ENCODE measurements at regions not wholly inside any gene's neighbourhood (a gene's known extent, or its start where the extent isn't known, plus 50 kb on each side); places are given as distances from the start of the nearest gene placed in this dataset.
"Not testable (repeated sequence)": the region's sequence is repeated elsewhere in the genome, so short reads cannot be mapped to it uniquely, and the experiment has no call there.

DNA sequence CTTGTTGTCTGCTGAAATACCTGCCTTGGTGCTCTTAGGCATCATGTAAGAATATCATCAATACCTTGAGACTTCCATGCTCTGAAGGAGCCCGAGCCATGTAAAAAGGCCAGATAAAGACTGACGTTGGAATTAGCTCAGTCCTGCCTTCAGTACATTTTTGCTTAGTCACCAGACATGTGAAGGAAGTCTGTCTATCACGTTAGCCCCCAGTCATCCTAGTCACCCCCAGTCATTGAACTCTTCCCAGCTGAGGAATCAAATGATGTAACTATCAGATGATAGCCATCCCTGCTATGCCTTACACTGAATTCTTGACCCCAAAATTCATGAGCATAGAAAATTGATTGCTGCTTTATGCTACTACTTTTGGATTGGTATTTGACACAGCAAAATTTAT is 351.2 kb upstream of the SGO1 start:
- no peak for DNase-seq

GRCh38 chr3:20529911-20530310 is 343.9 kb upstream of the SGO1 start:
- DNase-seq: no peak

DNA sequence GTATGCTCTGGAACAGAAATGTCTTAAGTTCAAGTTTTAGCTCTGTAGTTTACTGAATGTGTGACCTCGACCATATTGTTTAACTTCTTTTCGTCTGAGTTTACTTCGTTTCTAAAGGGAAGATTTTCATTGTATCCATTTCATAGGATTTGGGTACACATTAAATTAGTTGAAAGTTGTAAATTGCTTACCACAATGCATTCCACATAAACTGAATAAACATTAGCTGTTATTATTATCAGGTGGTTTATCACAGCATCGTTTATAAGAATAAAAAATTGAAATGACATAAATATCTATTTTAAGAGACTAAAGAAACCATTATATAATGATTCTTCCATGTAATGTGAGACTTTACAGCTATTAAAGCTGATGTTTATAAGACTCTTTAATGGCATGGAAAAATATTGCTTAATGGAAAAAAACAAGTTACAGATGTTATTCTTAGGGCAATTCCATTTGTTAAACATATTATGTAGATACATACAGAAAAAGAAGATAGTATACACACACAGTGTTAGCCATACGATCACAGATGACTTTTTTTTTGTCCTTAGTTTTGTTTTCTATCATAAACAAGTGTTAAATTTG is 342.3 kb upstream of the SGO1 start:
- no peak for DNase-seq

DNA sequence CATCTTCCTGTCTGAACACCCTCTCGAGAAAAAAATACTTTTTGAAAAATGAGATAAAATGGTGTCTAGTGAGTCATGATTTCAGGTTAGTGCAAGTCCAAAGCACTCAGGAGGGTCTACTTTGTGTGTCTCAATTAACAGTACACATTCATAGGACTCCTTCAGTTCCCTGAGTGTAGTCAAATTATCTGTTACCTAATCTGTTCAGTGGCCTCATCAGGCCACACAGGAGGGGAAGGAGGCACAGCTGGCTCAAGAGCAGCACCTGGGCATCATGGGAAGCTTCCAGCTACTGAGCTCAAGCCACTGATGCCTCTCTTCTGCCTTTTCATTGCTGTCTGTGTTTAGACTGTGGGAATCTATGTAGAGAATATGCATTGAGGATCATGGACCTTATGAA is 341.4 kb upstream of the SGO1 start:
- DNase-seq: no peak

GRCh38 chr3:20524328-20524727 is 338.3 kb upstream of the SGO1 start:
- no peak for DNase-seq

GRCh38 chr3:20523293-20523692 is 337.3 kb upstream of the SGO1 start:
- DNase-seq: no peak

- DNase-seq: not testable (repeated sequence)
Measured at GRCh38 chr3:20517316-20517715, 331.3 kb upstream of the SGO1 start.

DNA sequence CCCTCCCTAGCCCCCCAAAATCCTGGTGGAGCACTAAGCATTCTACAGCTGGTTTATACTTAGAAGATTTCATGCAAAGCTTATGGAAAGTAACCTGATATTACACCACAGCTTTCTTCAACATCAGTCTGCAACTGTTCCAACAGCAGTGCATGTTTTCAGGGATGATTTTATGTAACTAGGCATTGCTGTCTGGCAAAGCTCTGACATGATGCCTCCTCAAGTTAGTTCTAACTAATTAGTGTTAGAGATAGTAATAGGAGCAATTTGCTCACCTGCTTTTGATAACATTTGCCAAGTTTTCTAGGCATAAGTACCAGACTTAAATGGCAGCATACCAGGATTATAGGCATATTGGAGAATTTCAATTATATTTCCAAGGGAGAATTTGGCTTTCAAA is 330.3 kb upstream of the SGO1 start:
- DNase-seq: no peak

- no peak for DNase-seq
Measured at GRCh38 chr3:20515834-20516233, 329.8 kb upstream of the SGO1 start.

- peak; percentile 30 for DNase-seq
Measured at GRCh38 chr3:20511863-20512505, 326.0 kb upstream of the SGO1 start.

GRCh38 chr3:20510396-20510795 is 324.4 kb upstream of the SGO1 start:
- no peak for DNase-seq

DNA sequence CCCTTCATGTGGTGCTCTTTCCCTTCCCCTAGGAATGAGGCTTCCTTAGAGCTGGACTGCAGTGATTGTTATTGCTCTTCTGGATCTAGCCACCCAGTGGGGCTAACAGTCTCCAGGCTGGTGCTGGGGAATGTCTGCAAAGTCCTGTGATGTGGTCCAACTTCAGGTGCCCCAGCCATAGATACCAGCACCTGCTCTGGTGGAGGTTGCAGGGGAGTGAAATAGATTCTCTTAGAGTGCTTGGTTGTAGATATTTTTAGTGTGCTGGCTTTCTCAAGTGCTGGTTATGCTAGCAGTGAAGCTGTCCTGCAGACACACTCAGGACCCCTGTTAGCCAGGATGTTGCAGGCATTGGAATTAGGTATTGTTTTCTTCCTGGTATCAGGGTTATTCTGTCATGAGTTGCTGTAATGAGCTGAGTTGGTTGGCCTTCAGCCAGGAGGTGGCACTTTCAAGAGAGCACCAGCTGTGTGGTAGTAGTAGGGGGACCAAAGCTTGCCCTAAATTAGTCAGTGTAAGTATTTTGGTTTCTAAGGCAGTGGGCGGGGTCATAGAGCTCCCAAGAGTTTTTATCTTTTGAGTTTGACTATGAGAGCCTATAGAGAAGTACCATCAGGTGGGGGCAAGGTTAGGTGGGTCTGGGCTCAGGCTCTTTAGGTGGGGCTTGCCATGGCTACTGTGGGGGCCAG is 317.5 kb upstream of the SGO1 start:
- DNase-seq: no peak

- no peak for DNase-seq
Measured at GRCh38 chr3:20490996-20491395, 305.0 kb upstream of the SGO1 start.

DNA sequence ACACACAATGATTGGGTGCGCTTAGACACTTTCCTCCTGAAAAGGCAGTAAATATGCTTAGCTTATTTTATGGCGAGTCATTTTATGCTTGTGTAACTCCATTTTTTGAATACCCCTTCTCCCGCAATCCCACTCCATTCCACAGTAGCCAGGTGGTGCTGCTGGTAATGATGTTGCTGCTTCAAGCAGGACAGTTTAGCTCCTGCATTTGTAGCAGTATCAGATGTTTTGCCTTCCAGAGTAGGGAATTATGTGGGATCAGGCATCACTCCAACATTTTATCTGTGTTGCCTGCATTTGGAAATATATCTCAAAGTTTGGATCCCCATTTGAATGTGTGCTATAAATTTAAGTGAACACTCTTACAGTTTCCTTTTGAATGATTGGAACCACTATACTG is 302.1 kb upstream of the SGO1 start:
- DNase-seq: no peak

- DNase-seq: no peak
Measured at GRCh38 chr3:20484126-20484525, 298.1 kb upstream of the SGO1 start.

DNA sequence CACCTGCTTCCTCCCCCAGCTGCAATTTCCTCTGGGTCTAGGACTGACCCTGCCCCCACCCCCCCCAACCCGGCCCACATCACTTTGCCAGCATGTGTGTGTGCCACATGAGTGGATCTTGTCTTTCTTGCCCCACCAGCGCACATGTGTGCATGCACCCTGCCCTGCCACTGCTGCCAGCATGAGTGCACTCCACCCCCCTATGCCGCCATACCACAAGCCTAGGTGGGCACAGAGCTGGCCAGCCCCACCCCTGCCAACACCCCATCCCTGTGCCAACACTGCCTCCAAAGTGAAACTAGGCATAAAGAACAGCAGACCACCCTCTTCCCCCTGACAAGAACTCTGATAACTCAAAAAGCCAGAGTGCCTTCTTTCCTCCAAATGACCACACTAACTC is 296.3 kb upstream of the SGO1 start:
- no peak for DNase-seq

GRCh38 chr3:20480786-20481365 is 294.9 kb upstream of the SGO1 start:
- no peak for DNase-seq

GRCh38 chr3:20478436-20478835 is 292.4 kb upstream of the SGO1 start:
- no peak for DNase-seq

GRCh38 chr3:20464237-20464636 is 278.2 kb upstream of the SGO1 start:
- not testable (repeated sequence) for DNase-seq

GRCh38 chr3:20462723-20463122 is 276.7 kb upstream of the SGO1 start:
- DNase-seq: no peak

DNA sequence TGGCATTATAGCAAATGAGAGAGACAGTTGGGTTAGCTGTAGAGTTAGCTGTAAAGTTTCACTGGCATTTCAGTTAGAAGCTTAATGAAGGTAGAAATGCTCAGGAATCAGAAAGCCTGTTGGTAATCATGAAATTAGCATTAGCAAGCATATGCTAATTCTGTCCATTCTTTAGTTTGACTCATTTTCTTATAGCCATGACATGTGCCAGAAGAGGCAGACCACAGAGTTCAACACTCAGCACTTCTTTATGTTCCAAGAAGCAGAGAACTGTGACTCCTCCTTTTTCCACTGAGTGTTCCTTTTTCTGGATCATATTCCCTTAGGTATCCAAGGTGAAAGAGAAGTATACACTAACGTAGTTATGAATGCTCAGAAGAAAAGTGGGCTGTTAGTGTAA is 276.2 kb upstream of the SGO1 start:
- no peak for DNase-seq

- no peak for DNase-seq
Measured at GRCh38 chr3:20458994-20459716, 273.1 kb upstream of the SGO1 start.

- no peak for DNase-seq
Measured at GRCh38 chr3:20456511-20456910, 270.5 kb upstream of the SGO1 start.

- no peak for DNase-seq
Measured at GRCh38 chr3:20451170-20451569, 265.2 kb upstream of the SGO1 start.
